HCT116 (cell line): ENCODE measurements at regions not wholly inside any gene's neighbourhood (a gene's known extent, or its start where the extent isn't known, plus 50 kb on each side); places are given as distances from the start of the nearest gene placed in this dataset.

Experiments used
- ATAC-seq: fragments of 200-7000 bp; cut with Tn5 transposase; 2 replicates; pipeline ENCODE4 v1.9.1; 2020; ENCODE audit warnings: mild to moderate bottlenecking, moderate library complexity
- BruUV-seq: library from RNA; stranded (reverse); fragments of 400-500 nt; replicated peaks from 2 replicates; lab custom pipeline; 2021; lab: Mats Ljungman, UMichigan
- CTCF ChIA-PET: fragments of 300-600 bp; sonication (Branson Sonifier 250); formaldehyde crosslinking; loops from one replicate; lab custom pipeline; 2021; ENCODE audit warnings: antibody characterized with exemption; lab: Charles Lee
- POLR2A ChIA-PET: fragments of 300-600, 350-600 bp; sonication (Branson Sonifier 250); formaldehyde crosslinking; loops from one replicate; lab custom pipeline; 2021; ENCODE audit warnings: antibody characterized with exemption; lab: Charles Lee
- RAD21 ChIA-PET, 2 experiments: fragments of 300-600 bp; sonication (Branson Sonifier 250); formaldehyde crosslinking; loops; one replicate each; lab custom pipeline; 2023; ENCODE audit warnings: low total read pairs in 2 of 2; ENCODE audit not compliant: uncharacterized antibody in 2 of 2, unreplicated experiment in 2 of 2, low non-redundant PET in 1 of 2; lab: Charles Lee
- DNase-seq: peaks from one replicate; pipeline ENCODE4 v3.0.0-alpha.2; 2010; ENCODE audit warnings: low read depth, low spot score
- H2AFZ ChIP-seq: fragments of 200-600 bp; shearing (Covaris generic), sonication (generic); 2 replicates; pipeline ENCODE4 v1.6.1; 2017; ENCODE audit warnings: low read depth, mixed run types, mixed read lengths, antibody characterized with exemption, low read length; ENCODE audit not compliant: poor library complexity, severe bottlenecking
- H3K27ac ChIP-seq: 2 replicates; pipeline ENCODE4 v1.5.1; 2012; ENCODE audit warnings: low read depth, low read length
- H3K27me3 ChIP-seq: fragments of 200-600 bp; sonication (generic); 2 replicates; pipeline ENCODE4 v1.6.1; 2016; ENCODE audit warnings: mixed run types, low read length, mixed read lengths; ENCODE audit not compliant: insufficient read depth
- H3K36me3 ChIP-seq, 2 experiments: fragments of 200-500 bp in 1 of 2; fragments of 200-600 bp in 1 of 2; sonication (Bioruptor generic) in 1 of 2; sonication (generic) in 1 of 2; 2 replicates each; pipeline versions ENCODE4 v1.5.1 to v1.6.1; 2014 to 2016; ENCODE audit warnings: low read length in 2 of 2, inconsistent platforms in 1 of 2, mixed read lengths in 1 of 2, mixed run types in 1 of 2; ENCODE audit not compliant: insufficient read depth in 2 of 2, control insufficient read depth in 1 of 2
- H3K4me1 ChIP-seq, 2 experiments: fragments of 200-600 bp in 1 of 2; sonication (generic) in 1 of 2; 2 replicates each; pipeline versions ENCODE4 v1.5.1 to v1.6.1; 2012 to 2017; ENCODE audit warnings: low read length in 2 of 2, inconsistent platforms in 1 of 2, mild to moderate bottlenecking in 1 of 2, mixed read lengths in 1 of 2, mixed run types in 1 of 2, moderate library complexity in 1 of 2; ENCODE audit not compliant: insufficient read depth in 2 of 2, control insufficient read depth in 1 of 2
- H3K4me2 ChIP-seq: fragments of 200-600 bp; sonication (generic); 2 replicates; pipeline ENCODE4 v1.6.1; 2017; ENCODE audit warnings: mixed run types, low read length, mixed read lengths
- H3K4me3 ChIP-seq, 2 experiments: fragments of 200-600 bp in 1 of 2; sonication (generic) in 1 of 2; replicated peaks in 1 of 2; 2 replicates each; pipeline ENCODE4 v1.5.1; 2011 to 2016; ENCODE audit warnings: low read length in 2 of 2, control low read depth in 1 of 2, low read depth in 1 of 2, mild to moderate bottlenecking in 1 of 2, mixed read lengths in 1 of 2, mixed run types in 1 of 2
- H3K79me2 ChIP-seq: fragments of 200-600 bp; sonication (generic); 2 replicates; pipeline ENCODE4 v1.6.1; 2017; ENCODE audit warnings: mild to moderate bottlenecking, mixed run types, low read length, moderate library complexity, mixed read lengths; ENCODE audit not compliant: insufficient read depth
- H3K9ac ChIP-seq: fragments of 200-600 bp; sonication (generic); 2 replicates; pipeline ENCODE4 v1.6.1; 2016; ENCODE audit warnings: low read length, mixed read lengths
- H3K9me2 ChIP-seq: fragments of 200-600 bp; sonication (generic), shearing (Covaris generic); 2 replicates; pipeline ENCODE4 v1.6.1; 2017; ENCODE audit warnings: mixed run types, mild to moderate bottlenecking, moderate library complexity; ENCODE audit not compliant: insufficient read depth
- H3K9me3 ChIP-seq, 2 experiments: fragments of 200-500 bp in 1 of 2; fragments of 200-600 bp in 1 of 2; sonication (Bioruptor generic) in 1 of 2; sonication (generic) in 1 of 2; 2 replicates each; pipeline ENCODE4 v1.6.1; 2014 to 2017; ENCODE audit warnings: low read length in 2 of 2, mixed read lengths in 2 of 2, inconsistent platforms in 1 of 2, low read depth in 1 of 2, mild to moderate bottlenecking in 1 of 2, mixed run types in 1 of 2, moderate library complexity in 1 of 2; ENCODE audit not compliant: control insufficient read depth in 1 of 2, insufficient read depth in 1 of 2
- H4K20me1 ChIP-seq: fragments of 200-600 bp; sonication (generic), shearing (Covaris generic); 2 replicates; pipeline ENCODE4 v1.6.1; 2017; ENCODE audit warnings: mixed run types, mild to moderate bottlenecking, moderate library complexity; ENCODE audit not compliant: insufficient read depth
- ATF3 ChIP-seq: IDR thresholded peaks from 2 replicates; pipeline ENCODE4 v1.6.1; 2012
- CEBPB ChIP-seq: IDR thresholded peaks from 2 replicates; pipeline ENCODE4 v1.6.1; 2012; ENCODE audit warnings: low read depth
- CTCF ChIP-seq, 3 experiments: fragments of 200-600 bp in 1 of 3; sonication (generic) in 1 of 3; IDR thresholded peaks in 2 of 3; conservative IDR thresholded peaks in 1 of 3; 2 replicates each; pipeline ENCODE4 v1.5.1; 2012 to 2017; ENCODE audit warnings: low read depth in 2 of 3, low read length in 2 of 3, antibody characterized with exemption in 1 of 3, borderline replicate concordance in 1 of 3, control low read depth in 1 of 3, mild to moderate bottlenecking in 1 of 3, mixed read lengths in 1 of 3, mixed run types in 1 of 3, moderate library complexity in 1 of 3; ENCODE audit not compliant: insufficient read depth in 1 of 3
- EGR1 ChIP-seq: IDR thresholded peaks from 2 replicates; pipeline ENCODE4 v1.6.1; 2012; ENCODE audit warnings: low read depth
- ELF1 ChIP-seq: IDR thresholded peaks from 2 replicates; pipeline ENCODE4 v1.6.1; 2012; ENCODE audit warnings: low read depth, borderline replicate concordance
- EZH2 ChIP-seq: fragments of 200-600 bp; sonication (generic); IDR thresholded peaks from 2 replicates; pipeline ENCODE4 v1.6.1; 2017; ENCODE audit warnings: antibody characterized with exemption, mixed run types
- EZH2phosphoT487 ChIP-seq: fragments of 200-600 bp; IDR thresholded peaks from 2 replicates; pipeline ENCODE4 v1.6.1; 2018; ENCODE audit warnings: antibody characterized with exemption, borderline replicate concordance
- FOSL1 ChIP-seq: IDR thresholded peaks from 2 replicates; pipeline ENCODE4 v1.6.1; 2012; ENCODE audit warnings: low read depth
- JUND ChIP-seq: IDR thresholded peaks from 2 replicates; pipeline ENCODE4 v1.6.1; 2012
- POLR2AphosphoS5 ChIP-seq: IDR thresholded peaks from 2 replicates; pipeline ENCODE4 v1.6.1; 2011; ENCODE audit warnings: mild to moderate bottlenecking, low read depth, low read length, moderate library complexity
- RAD21 ChIP-seq: IDR thresholded peaks from 2 replicates; pipeline ENCODE4 v1.6.1; 2012; ENCODE audit warnings: low read depth, mild to moderate bottlenecking
- REST ChIP-seq: IDR thresholded peaks from 2 replicates; pipeline ENCODE4 v1.6.1; 2012; ENCODE audit warnings: low read depth
- SIN3A ChIP-seq: IDR thresholded peaks from 2 replicates; pipeline ENCODE4 v1.6.1; 2012; ENCODE audit warnings: low read depth
- SP1 ChIP-seq: IDR thresholded peaks from 2 replicates; pipeline ENCODE4 v1.6.1; 2012; ENCODE audit warnings: low read depth
- SRF ChIP-seq: IDR thresholded peaks from 2 replicates; pipeline ENCODE4 v1.6.1; 2012; ENCODE audit warnings: low read depth
- TCF7L2 ChIP-seq: IDR thresholded peaks from 2 replicates; pipeline ENCODE4 v1.7.0; 2011; ENCODE audit warnings: borderline replicate concordance, inconsistent platforms; ENCODE audit not compliant: insufficient read depth, insufficient read length; ENCODE audit errors: extremely low read depth
- ZFX ChIP-seq: fragments of 450-650 bp; IDR thresholded peaks from 2 replicates; pipeline ENCODE4 v1.6.1; 2017
- ZNF274 ChIP-seq: fragments of 200-500 bp; sonication (Bioruptor generic); IDR thresholded peaks from 2 replicates; pipeline ENCODE4 v1.6.1; 2014; ENCODE audit warnings: mild to moderate bottlenecking, low read depth, low read length, inconsistent platforms
- intact Hi-C: fragments of 100-400 bp; cut with micrococcal nuclease; formaldehyde crosslinking; loops from 2 replicates; pipeline ENCODE4 v1.10.0; 2022

GRCh38 chr15:29471306-29471705 lies 201.7 kb upstream of the NSMCE3 start:
- no peak for ATAC-seq

More at GRCh38 chr15:29471306-29471705, 201.7 kb upstream of the NSMCE3 start:
- ChIA-PET CTCF (no interaction called here), POLR2A (no interaction called here), RAD21 (no interaction called here)
- no peaks in the 10 kb centered on the region for H3K79me2 ChIP-seq
- H4K20me1 ChIP-seq = no peaks in the 10 kb centered on the region
- no peaks in the 10 kb centered on the region for H3K9me2 ChIP-seq
- peaks cover 0 to 5% of the 10 kb centered on the region in 2 experiments; a peak in 1 of 4 replicates for H3K4me1 ChIP-seq
- peaks cover 4% of the 10 kb centered on the region; the same call in 1 of the 2 replicates for H3K27me3 ChIP-seq
- BruUV-seq = no TSS peak
- H3K9ac ChIP-seq = no peak overlapping the region
- no peak overlapping the region for H3K27ac ChIP-seq
- H2AFZ ChIP-seq = no peak overlapping the region
- H3K36me3 ChIP-seq = no peaks in the 10 kb centered on the region
- no peak overlapping the region for H3K4me2 ChIP-seq
- intact Hi-C loops = no loop called here
- no peaks in the 10 kb centered on the region for H3K9me3 ChIP-seq
- TF ChIP-seq EZH2phosphoT487 (no peak), ZFX (no peak), RAD21 (no peak), TCF7L2 (no peak), EZH2 (no peak), SIN3A (no peak), CTCF (IDR thresholded peaks at IDR 0.05 in 2 of 3, conservative IDR thresholded peaks at IDR 0.05 in 1 of 3; ENCODE audit: borderline replicate concordance in 1 of 3, insufficient read depth in 1 of 3, low read depth in 2 of 3, low read length in 2 of 3) (no peak), SP1 (no peak), CEBPB (no peak), ELF1 (no peak), SRF (no peak), REST (no peak), JUND (no peak), ZNF274 (no peak), FOSL1 (no peak), EGR1 (no peak), POLR2AphosphoS5 (no peak), ATF3 (no peak)
- H3K4me3 ChIP-seq = no peak overlapping the region
- DNase-seq = no peak
